ENCODE measurements at regions not wholly inside any gene's neighbourhood (a gene's known extent, or its start where the extent isn't known, plus 50 kb on each side); places are given as distances from the start of the nearest gene placed in this dataset.

GRCh38 chr3:146969356-146969755, 364.2 kb upstream of the PLSCR5 start:
- Histone ChIP-seq H3K4ac (ENCODE audit: low read length) (no peak overlapping the region), H3K4me2 (ENCODE audit: insufficient read depth, low read length, poor library complexity, severe bottlenecking) (no peak overlapping the region), H3K27ac (replicated peaks; ENCODE audit: low read length) (no peak overlapping the region), H3K79me1 (ENCODE audit: low read depth, low read length) (no peaks in the 10 kb centered on the region), H3K23ac (ENCODE audit: low read depth, low read length, poor library complexity) (no peak overlapping the region), H2AFZ (ENCODE audit: low read length) (no peak overlapping the region), H3K9ac (ENCODE audit: low read depth, low read length, poor library complexity) (no peak overlapping the region), H4K91ac (ENCODE audit: low read depth, low read length, poor library complexity) (no peak overlapping the region), H3K36me3 (replicated peaks in 1 of 2; ENCODE audit: control insufficient read depth in 2 of 2, insufficient read depth in 2 of 2, low read length in 2 of 2) (no peaks in the 10 kb centered on the region), H3K14ac (ENCODE audit: low read length) (no peak overlapping the region), H2BK12ac (ENCODE audit: low read length) (no peak overlapping the region), H2BK15ac (ENCODE audit: low read length) (no peak overlapping the region), H3K18ac (ENCODE audit: low read length) (no peak overlapping the region), H2AK5ac (ENCODE audit: low read depth, low read length) (no peak overlapping the region), H3K27me3 (ENCODE audit: control insufficient read depth in 3 of 3, insufficient read depth in 3 of 3, low read depth in 1 of 3, low read length in 3 of 3) (no peaks in the 10 kb centered on the region), H3K9me3 (replicated peaks in 1 of 2; ENCODE audit: control insufficient read depth in 2 of 2, insufficient read depth in 1 of 2, low read depth in 1 of 2, low read length in 2 of 2) (no peaks in the 10 kb centered on the region), H4K8ac (ENCODE audit: low read depth, low read length) (no peak overlapping the region), H3K4me3 (ENCODE audit: low read length in 2 of 2) (no peak overlapping the region), H3K4me1 (ENCODE audit: control insufficient read depth in 2 of 2, insufficient read depth in 1 of 2, low read depth in 1 of 2, low read length in 2 of 2) (peaks cover 0 to 4% of the 10 kb centered on the region in 2 donors), H2BK120ac (ENCODE audit: low read depth, low read length) (no peak overlapping the region), H2BK5ac (ENCODE audit: low read length) (no peak overlapping the region)
- DNase-seq (ENCODE audit: low spot score), result no peak

- H3K79me1 ChIP-seq (ENCODE audit: low read depth, low read length), result no peaks in the 10 kb centered on the region
- no peak overlapping the region for H2BK12ac ChIP-seq (ENCODE audit: low read length)
- H2AFZ ChIP-seq (ENCODE audit: low read length), result peak overlapping the region; percentile 54
- H3K9ac ChIP-seq (ENCODE audit: low read depth, low read length, poor library complexity), result no peak overlapping the region
- H3K18ac ChIP-seq (ENCODE audit: low read length), result no peak overlapping the region
- H3K4me1 ChIP-seq (ENCODE audit: control insufficient read depth in 2 of 2, insufficient read depth in 1 of 2, low read depth in 1 of 2, low read length in 2 of 2), result peaks cover 0 to 4% of the 10 kb centered on the region in 2 donors
- H2AK5ac ChIP-seq (ENCODE audit: low read depth, low read length), result no peak overlapping the region
- peak overlapping the region; percentile 33 for H3K4me2 ChIP-seq (ENCODE audit: insufficient read depth, low read length, poor library complexity, severe bottlenecking)
- DNase-seq (ENCODE audit: low spot score), result no peak
- H2BK15ac ChIP-seq (ENCODE audit: low read length), result no peak overlapping the region
- H3K9me3 ChIP-seq (replicated peaks in 1 of 2; ENCODE audit: control insufficient read depth in 2 of 2, insufficient read depth in 1 of 2, low read depth in 1 of 2, low read length in 2 of 2), result no peaks in the 10 kb centered on the region
- H3K27me3 ChIP-seq (ENCODE audit: control insufficient read depth in 3 of 3, insufficient read depth in 3 of 3, low read depth in 1 of 3, low read length in 3 of 3), result no peaks in the 10 kb centered on the region
- no peak overlapping the region for H3K4ac ChIP-seq (ENCODE audit: low read length)
- no peak overlapping the region for H4K91ac ChIP-seq (ENCODE audit: low read depth, low read length, poor library complexity)
- no peak overlapping the region for H2BK120ac ChIP-seq (ENCODE audit: low read depth, low read length)
- no peak overlapping the region for H4K8ac ChIP-seq (ENCODE audit: low read depth, low read length)
- H2BK5ac ChIP-seq (ENCODE audit: low read length), result no peak overlapping the region
- peak overlapping the region; percentile 46 for H3K27ac ChIP-seq (replicated peaks; ENCODE audit: low read length)
- no peak overlapping the region for H3K14ac ChIP-seq (ENCODE audit: low read length)
- H3K4me3 ChIP-seq (ENCODE audit: low read length in 2 of 2), result no peak overlapping the region
- no peak overlapping the region for H3K23ac ChIP-seq (ENCODE audit: low read depth, low read length, poor library complexity)
- H3K36me3 ChIP-seq (replicated peaks in 1 of 2; ENCODE audit: control insufficient read depth in 2 of 2, insufficient read depth in 2 of 2, low read length in 2 of 2), result no peaks in the 10 kb centered on the region
- WGBS, 2 donors (ENCODE audit: extremely low coverage in 2 of 2, insufficient read length in 2 of 2, insufficient replicate concordance in 1 of 2), result no CpG with 5 or more reads among the region's 1 CpG
Measured at GRCh38 chr3:146968204-146968651, 363.1 kb upstream of the PLSCR5 start.

GRCh38 chr3:146967783-146968182, 362.6 kb upstream of the PLSCR5 start:
- no peaks in the 10 kb centered on the region for H3K36me3 ChIP-seq (replicated peaks in 1 of 2; ENCODE audit: control insufficient read depth in 2 of 2, insufficient read depth in 2 of 2, low read length in 2 of 2)
- H3K4me2 ChIP-seq (ENCODE audit: insufficient read depth, low read length, poor library complexity, severe bottlenecking), result no peak overlapping the region
- H3K9ac ChIP-seq (ENCODE audit: low read depth, low read length, poor library complexity), result no peak overlapping the region
- H3K79me1 ChIP-seq (ENCODE audit: low read depth, low read length), result no peaks in the 10 kb centered on the region
- no peaks in the 10 kb centered on the region for H3K9me3 ChIP-seq (replicated peaks in 1 of 2; ENCODE audit: control insufficient read depth in 2 of 2, insufficient read depth in 1 of 2, low read depth in 1 of 2, low read length in 2 of 2)
- H2BK15ac ChIP-seq (ENCODE audit: low read length), result no peak overlapping the region
- H4K8ac ChIP-seq (ENCODE audit: low read depth, low read length), result no peak overlapping the region
- H3K4ac ChIP-seq (ENCODE audit: low read length), result no peak overlapping the region
- no peak overlapping the region for H3K4me3 ChIP-seq (ENCODE audit: low read length in 2 of 2)
- no peak for DNase-seq (ENCODE audit: low spot score)
- H2AK5ac ChIP-seq (ENCODE audit: low read depth, low read length), result no peak overlapping the region
- no peak overlapping the region for H3K18ac ChIP-seq (ENCODE audit: low read length)
- H2BK12ac ChIP-seq (ENCODE audit: low read length), result no peak overlapping the region
- H2AFZ ChIP-seq (ENCODE audit: low read length), result peak overlapping the region; percentile 54
- H2BK120ac ChIP-seq (ENCODE audit: low read depth, low read length), result no peak overlapping the region
- H2BK5ac ChIP-seq (ENCODE audit: low read length), result no peak overlapping the region
- no peak overlapping the region for H3K14ac ChIP-seq (ENCODE audit: low read length)
- H3K23ac ChIP-seq (ENCODE audit: low read depth, low read length, poor library complexity), result no peak overlapping the region
- H3K4me1 ChIP-seq (ENCODE audit: control insufficient read depth in 2 of 2, insufficient read depth in 1 of 2, low read depth in 1 of 2, low read length in 2 of 2), result peaks cover 0 to 4% of the 10 kb centered on the region in 2 donors
- H3K27me3 ChIP-seq (ENCODE audit: control insufficient read depth in 3 of 3, insufficient read depth in 3 of 3, low read depth in 1 of 3, low read length in 3 of 3), result no peaks in the 10 kb centered on the region
- no peak overlapping the region for H4K91ac ChIP-seq (ENCODE audit: low read depth, low read length, poor library complexity)
- H3K27ac ChIP-seq (replicated peaks; ENCODE audit: low read length), result no peak overlapping the region

- no peak for DNase-seq (ENCODE audit: low spot score)
- Histone ChIP-seq H2BK15ac (ENCODE audit: low read length) (no peak overlapping the region), H3K9me3 (replicated peaks in 1 of 2; ENCODE audit: control insufficient read depth in 2 of 2, insufficient read depth in 1 of 2, low read depth in 1 of 2, low read length in 2 of 2) (no peaks in the 10 kb centered on the region), H3K18ac (ENCODE audit: low read length) (no peak overlapping the region), H2AFZ (ENCODE audit: low read length) (no peak overlapping the region), H2BK12ac (ENCODE audit: low read length) (no peak overlapping the region), H3K4ac (ENCODE audit: low read length) (no peak overlapping the region), H3K9ac (ENCODE audit: low read depth, low read length, poor library complexity) (no peak overlapping the region), H3K4me2 (ENCODE audit: insufficient read depth, low read length, poor library complexity, severe bottlenecking) (no peak overlapping the region), H3K27me3 (ENCODE audit: control insufficient read depth in 3 of 3, insufficient read depth in 3 of 3, low read depth in 1 of 3, low read length in 3 of 3) (no peaks in the 10 kb centered on the region), H2BK5ac (ENCODE audit: low read length) (no peak overlapping the region), H3K4me3 (ENCODE audit: low read length in 2 of 2) (no peak overlapping the region), H3K23ac (ENCODE audit: low read depth, low read length, poor library complexity) (no peak overlapping the region), H4K8ac (ENCODE audit: low read depth, low read length) (no peak overlapping the region), H3K27ac (replicated peaks; ENCODE audit: low read length) (no peak overlapping the region), H3K4me1 (ENCODE audit: control insufficient read depth in 2 of 2, insufficient read depth in 1 of 2, low read depth in 1 of 2, low read length in 2 of 2) (peaks cover 0 to 4% of the 10 kb centered on the region in 2 donors), H2BK120ac (ENCODE audit: low read depth, low read length) (no peak overlapping the region), H3K36me3 (replicated peaks in 1 of 2; ENCODE audit: control insufficient read depth in 2 of 2, insufficient read depth in 2 of 2, low read length in 2 of 2) (no peaks in the 10 kb centered on the region), H3K14ac (ENCODE audit: low read length) (no peak overlapping the region), H4K91ac (ENCODE audit: low read depth, low read length, poor library complexity) (no peak overlapping the region), H3K79me1 (ENCODE audit: low read depth, low read length) (no peaks in the 10 kb centered on the region), H2AK5ac (ENCODE audit: low read depth, low read length) (no peak overlapping the region)
- WGBS, 2 donors (ENCODE audit: extremely low coverage in 2 of 2, insufficient read length in 2 of 2, insufficient replicate concordance in 1 of 2), result no CpG with 5 or more reads among the region's 3 CpGs
Measured at GRCh38 chr3:146966124-146966523, 361.0 kb upstream of the PLSCR5 start.
